H1 (cell line): ENCODE measurements at regions not wholly inside any gene's neighbourhood (a gene's known extent, or its start where the extent isn't known, plus 50 kb on each side); places are given as distances from the start of the nearest gene placed in this dataset.

ENCODE experiments used
- CTCF ChIA-PET: fragments of 300-600 bp; sonication (Branson Sonifier 250); formaldehyde crosslinking; loops from one replicate; lab custom pipeline; 2021; ENCODE audit not compliant: partially characterized antibody; lab: Charles Lee
- POLR2A ChIA-PET: fragments of 300-600 bp; sonication (Branson Sonifier 250); formaldehyde crosslinking; loops from one replicate; lab custom pipeline; 2021; ENCODE audit warnings: inconsistent platforms; ENCODE audit not compliant: partially characterized antibody; lab: Charles Lee
- DNase-seq, 2 experiments: peaks; one replicate each; pipeline versions ENCODE4 v3.0.0 to v3.0.0-alpha.2; 2010 to 2022; ENCODE audit warnings: low spot score in 2 of 2, low read depth in 1 of 2, mixed read lengths in 1 of 2
- FAIRE-seq: peaks from 2 replicates; lab custom pipeline; 2011; peaks lifted over from hg19 to GRCh38; lab: Jason Lieb, UNC
- H2AFZ ChIP-seq: 2 replicates; pipeline ENCODE4 v1.8.1; 2012; ENCODE audit warnings: low read length, inconsistent platforms
- H2AK5ac ChIP-seq: 2 replicates; pipeline ENCODE4 v1.6.1; 2013; ENCODE audit warnings: low read depth, low read length
- H2BK120ac ChIP-seq: replicated peaks from 2 replicates; pipeline ENCODE3; 2013; ENCODE audit warnings: low read depth, low read length, inconsistent platforms
- H2BK12ac ChIP-seq: 2 replicates; pipeline ENCODE4 v1.6.1; 2013; ENCODE audit warnings: low read depth, low read length
- H2BK15ac ChIP-seq: 2 replicates; pipeline ENCODE4 v1.6.1; 2013; ENCODE audit warnings: low read length
- H2BK20ac ChIP-seq: 2 replicates; pipeline ENCODE4 v1.6.1; 2013; ENCODE audit warnings: low read length
- H2BK5ac ChIP-seq: 2 replicates; pipeline ENCODE4 v1.6.1; 2013; ENCODE audit warnings: low read depth, low read length
- H3K14ac ChIP-seq: 2 replicates; pipeline ENCODE4 v1.6.1; 2013; ENCODE audit warnings: inconsistent platforms; ENCODE audit not compliant: insufficient read length
- H3K18ac ChIP-seq: 2 replicates; pipeline ENCODE4 v1.6.1; 2013; ENCODE audit warnings: low read length; ENCODE audit errors: extremely low read depth
- H3K23ac ChIP-seq: 2 replicates; pipeline ENCODE4 v1.6.1; 2013; ENCODE audit warnings: inconsistent platforms; ENCODE audit not compliant: insufficient read length
- H3K23me2 ChIP-seq: 2 replicates; pipeline ENCODE4 v1.6.1; 2013; ENCODE audit warnings: low read depth, low read length
- H3K27ac ChIP-seq: 2 replicates; pipeline ENCODE4 v1.6.1; 2011; ENCODE audit warnings: low read depth, low read length, inconsistent platforms
- H3K27me3 ChIP-seq, 4 experiments: replicated peaks in 1 of 4; 1 replicate in 1 of 4; 2 replicates in 3 of 4; pipeline versions ENCODE4 v1.6.1 to v1.8.1; 2011 to 2013; ENCODE audit warnings: low read length in 3 of 4, mild to moderate bottlenecking in 3 of 4, inconsistent platforms in 2 of 4, mixed read lengths in 2 of 4, moderate library complexity in 1 of 4; ENCODE audit not compliant: control insufficient read depth in 3 of 4, insufficient read depth in 3 of 4; ENCODE audit errors: extremely low read depth in 1 of 4
- H3K36me3 ChIP-seq, 4 experiments: 2 replicates each; pipeline versions ENCODE4 v1.6.1 to v1.8.1; 2011 to 2013; ENCODE audit warnings: mild to moderate bottlenecking in 4 of 4, low read length in 3 of 4, moderate library complexity in 2 of 4, control low read depth in 1 of 4, inconsistent platforms in 1 of 4; ENCODE audit not compliant: insufficient read depth in 4 of 4, control insufficient read depth in 2 of 4
- H3K4ac ChIP-seq: replicated peaks from 2 replicates; pipeline ENCODE3; 2013; ENCODE audit warnings: low read length, low read depth, mixed read lengths, inconsistent platforms; ENCODE audit not compliant: insufficient read length
- H3K4me1 ChIP-seq, 4 experiments: replicated peaks in 1 of 4; 1 replicate in 1 of 4; 2 replicates in 3 of 4; pipeline versions ENCODE4 v1.6.1 to v1.8.1; 2011 to 2013; ENCODE audit warnings: low read length in 3 of 4, inconsistent platforms in 2 of 4, mixed read lengths in 1 of 4; ENCODE audit not compliant: insufficient read depth in 4 of 4, control insufficient read depth in 3 of 4
- H3K4me2 ChIP-seq, 2 experiments: 2 replicates each; pipeline versions ENCODE4 v1.6.1 to v1.8.1; 2011 to 2013; ENCODE audit warnings: low read depth in 2 of 2, low read length in 2 of 2, control low read depth in 1 of 2, inconsistent platforms in 1 of 2, mild to moderate bottlenecking in 1 of 2; ENCODE audit not compliant: insufficient read depth in 1 of 2
- H3K4me3 ChIP-seq, 4 experiments: fragments of 200-600, 300-600 bp in 1 of 4; sonication (generic), shearing (Covaris generic), sonication (Bioruptor Twin) in 1 of 4; 2 replicates each; pipeline versions ENCODE4 v1.5.1 to v1.8.1; 2011 to 2016; ENCODE audit warnings: low read length in 4 of 4, low read depth in 3 of 4, control low read depth in 2 of 4, inconsistent platforms in 2 of 4, mild to moderate bottlenecking in 2 of 4, mixed read lengths in 1 of 4, moderate library complexity in 1 of 4; ENCODE audit not compliant: insufficient read depth in 2 of 4; ENCODE audit errors: extremely low read depth in 1 of 4
- H3K56ac ChIP-seq: replicated peaks from 2 replicates; pipeline ENCODE3; 2013; ENCODE audit warnings: low read depth, mild to moderate bottlenecking, mixed read lengths, low read length, inconsistent platforms; ENCODE audit not compliant: insufficient read length
- H3K79me1 ChIP-seq: 2 replicates; pipeline ENCODE4 v1.6.1; 2013; ENCODE audit warnings: low read depth, low read length, control low read depth
- H3K79me2 ChIP-seq, 2 experiments: 2 replicates each; pipeline versions ENCODE4 v1.6.1 to v1.8.1; 2012 to 2013; ENCODE audit warnings: low read length in 2 of 2, mild to moderate bottlenecking in 2 of 2, inconsistent platforms in 1 of 2; ENCODE audit not compliant: insufficient read depth in 2 of 2, control insufficient read depth in 1 of 2
- H3K9ac ChIP-seq, 4 experiments: replicated peaks in 1 of 4; 1 replicate in 1 of 4; 2 replicates in 3 of 4; pipeline versions ENCODE4 v1.6.1 to v1.8.1; 2011 to 2013; ENCODE audit warnings: low read depth in 3 of 4, low read length in 3 of 4, control low read depth in 2 of 4, mild to moderate bottlenecking in 2 of 4, moderate library complexity in 2 of 4, inconsistent platforms in 1 of 4; ENCODE audit errors: extremely low read depth in 1 of 4
- H3K9me3 ChIP-seq, 2 experiments: 2 replicates each; pipeline versions ENCODE4 v1.6.1 to v1.8.1; 2012 to 2013; ENCODE audit warnings: mild to moderate bottlenecking in 2 of 2, moderate library complexity in 2 of 2, control low read depth in 1 of 2, inconsistent platforms in 1 of 2, low read depth in 1 of 2, low read length in 1 of 2, mixed read lengths in 1 of 2; ENCODE audit not compliant: insufficient read depth in 2 of 2
- H4K20me1 ChIP-seq, 2 experiments: replicated peaks in 1 of 2; 2 replicates each; pipeline versions ENCODE3 to v1.8.1; 2011 to 2013; ENCODE audit warnings: inconsistent platforms in 2 of 2, low read length in 2 of 2, mild to moderate bottlenecking in 1 of 2; ENCODE audit not compliant: insufficient read depth in 2 of 2, control insufficient read depth in 1 of 2
- H4K5ac ChIP-seq: 2 replicates; pipeline ENCODE4 v1.6.1; 2013; ENCODE audit warnings: low read length, low read depth, mixed read lengths, inconsistent platforms; ENCODE audit not compliant: insufficient read length
- H4K8ac ChIP-seq: 2 replicates; pipeline ENCODE4 v1.8.0; 2013; ENCODE audit warnings: mild to moderate bottlenecking, moderate library complexity, low read length, inconsistent platforms; ENCODE audit not compliant: insufficient read depth; ENCODE audit errors: extremely low read depth
- H4K91ac ChIP-seq: replicated peaks from 2 replicates; pipeline ENCODE3; 2013; ENCODE audit warnings: low read length, mixed read lengths, inconsistent platforms; ENCODE audit not compliant: insufficient read length
- CHD1 ChIP-seq: IDR thresholded peaks from 2 replicates; pipeline ENCODE4 v1.6.1; 2012; ENCODE audit warnings: low read depth, low read length, improper control_type of control experiment
- HDAC2 ChIP-seq, 2 experiments: fragments of 300-600 bp in 1 of 2; sonication (generic) in 1 of 2; IDR thresholded peaks; 2 replicates each; pipeline ENCODE4 v1.6.1; 2011 to 2012; ENCODE audit warnings: low read depth in 2 of 2, low read length in 2 of 2, mild to moderate bottlenecking in 2 of 2, moderate library complexity in 2 of 2, borderline replicate concordance in 1 of 2, inconsistent platforms in 1 of 2
- POLR2A ChIP-seq, 2 experiments: IDR thresholded peaks; 1 replicate in 1 of 2; 2 replicates in 1 of 2; pipeline ENCODE4 v1.6.1; 2011; ENCODE audit warnings: low read depth in 2 of 2, low read length in 2 of 2, mild to moderate bottlenecking in 2 of 2; ENCODE audit errors: control extremely low read depth in 1 of 2
- RXRA ChIP-seq: IDR thresholded peaks from 2 replicates; pipeline ENCODE4 v1.6.1; 2011; ENCODE audit warnings: low read depth, mild to moderate bottlenecking, low read length, moderate library complexity; ENCODE audit not compliant: insufficient read depth
- TAF7 ChIP-seq: optimal IDR thresholded peaks from 2 replicates; pipeline ENCODE3; 2011; ENCODE audit warnings: low read depth, mild to moderate bottlenecking, inconsistent platforms, low read length, moderate library complexity, borderline replicate concordance
- TBP ChIP-seq: IDR thresholded peaks from 2 replicates; pipeline ENCODE4 v1.6.1; 2011; ENCODE audit warnings: low read depth, low read length, improper control_type of control experiment
- WGBS, 2 experiments: shearing (Covaris generic) in 1 of 2; methylation state at CpG; one replicate each; pipeline versions ENCODE4 v1.1.6 to v1.1.7; 2013 to 2015; ENCODE audit warnings: low lambda C conversion rate in 2 of 2, mixed read lengths in 2 of 2, inconsistent platforms in 1 of 2, low coverage in 1 of 2, missing lambda C conversion rate in 1 of 2; ENCODE audit not compliant: insufficient replicate concordance in 2 of 2, insufficient coverage in 1 of 2, insufficient read length in 1 of 2; ENCODE audit errors: extremely low coverage in 1 of 2, missing lambda C conversion rate in 1 of 2; 5-methylcytosine and 5-hydroxymethylcytosine counted together

GRCh38 chr12:113525066-113525465 lies 53.4 kb upstream of the LHX5 start:
- H3K79me2 ChIP-seq, result no peaks in the 10 kb centered on the region
- H2BK12ac ChIP-seq, result no peak overlapping the region
- H3K23ac ChIP-seq, result no peak overlapping the region
- peaks cover 0 to 1% of the 10 kb centered on the region in 2 experiments; a peak in 1 of 4 replicates for H3K9me3 ChIP-seq
- no peak overlapping the region for H4K8ac ChIP-seq
- H3K4me3 ChIP-seq, result no peak overlapping the region
- H2AK5ac ChIP-seq, result no peak overlapping the region
- no peaks in the 10 kb centered on the region for H4K20me1 ChIP-seq
- no peak overlapping the region for H3K4ac ChIP-seq
- H2AFZ ChIP-seq, result no peak overlapping the region
- no peak overlapping the region for H3K14ac ChIP-seq
- H3K56ac ChIP-seq, result no peak overlapping the region
- CTCF ChIA-PET, result interaction anchor here (0.6 to 3.8 kb wide), 13 partner anchors 10 to 294 kb away, joined by 3 to 21 read pairs (median 3); no protein-coding TSS in a partner anchor
- peaks cover 0 to 9% (median 6%) of the 10 kb centered on the region in 4 experiments; a peak in 5 of 7 replicates for H3K27me3 ChIP-seq
- peaks cover 4 to 8% (median 7%) of the 10 kb centered on the region in 4 experiments for H3K4me1 ChIP-seq
- H3K27ac ChIP-seq, result no peak overlapping the region
- H2BK120ac ChIP-seq, result no peak overlapping the region
- WGBS, 2 experiments, result 87% methylated on average over 7 of the region's 7 CpGs; no CpG with 5 or more reads in 1 of the 2 experiments
- peak overlapping the region; percentile 1 for H4K91ac ChIP-seq
- peak overlapping the region; percentile 88 for H2BK15ac ChIP-seq
- no peaks in the 10 kb centered on the region for H3K36me3 ChIP-seq
- no peak overlapping the region; the same call in 1 of the 2 replicates for H3K18ac ChIP-seq
- no peak overlapping the region for H3K9ac ChIP-seq
- H3K4me2 ChIP-seq, result no peak overlapping the region
- no peak overlapping the region for H2BK20ac ChIP-seq
- TF ChIP-seq TAF7, result no peak
- TF ChIP-seq TBP, result no peak
- no peak for TF ChIP-seq POLR2A (IDR thresholded peaks at IDR 0.05; ENCODE audit: control extremely low read depth in 1 of 2, low read depth in 2 of 2, low read length in 2 of 2)
- TF ChIP-seq CHD1, result no peak
- TF ChIP-seq RXRA, result no peak
- TF ChIP-seq HDAC2 (IDR thresholded peaks at IDR 0.05; ENCODE audit: borderline replicate concordance in 1 of 2, low read depth in 2 of 2, low read length in 2 of 2), result no peak
- TF ChIP-seq, all 59 proteins: peak for 0
- POLR2A ChIA-PET, result interaction anchor here (0.6 to 1.1 kb wide), 2 partner anchors 12 to 340 kb away, joined by 3 read pairs; partner anchors contain the start of genes DDX54 and RITA1
- H4K5ac ChIP-seq, result no peak overlapping the region
- no peaks in the 10 kb centered on the region for H3K23me2 ChIP-seq
- DNase-seq (no peak), FAIRE-seq (no peak)
- no peaks in the 10 kb centered on the region for H3K79me1 ChIP-seq
- H2BK5ac ChIP-seq, result no peak overlapping the region
